Gastrocnemius medialis (tissue), 4 donors: ENCODE measurements at regions not wholly inside any gene's neighbourhood (a gene's known extent, or its start where the extent isn't known, plus 50 kb on each side); places are given as distances from the start of the nearest gene placed in this dataset.

Source experiments
- POLR2A ChIP-seq, 2 donors: fragments of 450-650 bp; IDR thresholded peaks; one replicate each; pipeline ENCODE4 v1.6.1; 2017; ENCODE audit warnings: antibody characterized with exemption in 2 of 2, mild to moderate bottlenecking in 2 of 2, moderate library complexity in 2 of 2
- TF ChIP-seq, protein P1 (sequence below), 5 experiments: fragments of 450-650 bp in 3 of 5; fragments of 200-600 bp in 2 of 5; sonication (generic) in 2 of 5; IDR thresholded peaks in 4 of 5; conservative IDR thresholded peaks in 1 of 5; 1 replicate in 4 of 5; 2 replicates in 1 of 5; pipeline ENCODE4 v1.5.1; 2016 to 2019; ENCODE audit warnings: antibody characterized with exemption in 5 of 5, mild to moderate bottlenecking in 3 of 5, moderate library complexity in 3 of 5

DNA sequence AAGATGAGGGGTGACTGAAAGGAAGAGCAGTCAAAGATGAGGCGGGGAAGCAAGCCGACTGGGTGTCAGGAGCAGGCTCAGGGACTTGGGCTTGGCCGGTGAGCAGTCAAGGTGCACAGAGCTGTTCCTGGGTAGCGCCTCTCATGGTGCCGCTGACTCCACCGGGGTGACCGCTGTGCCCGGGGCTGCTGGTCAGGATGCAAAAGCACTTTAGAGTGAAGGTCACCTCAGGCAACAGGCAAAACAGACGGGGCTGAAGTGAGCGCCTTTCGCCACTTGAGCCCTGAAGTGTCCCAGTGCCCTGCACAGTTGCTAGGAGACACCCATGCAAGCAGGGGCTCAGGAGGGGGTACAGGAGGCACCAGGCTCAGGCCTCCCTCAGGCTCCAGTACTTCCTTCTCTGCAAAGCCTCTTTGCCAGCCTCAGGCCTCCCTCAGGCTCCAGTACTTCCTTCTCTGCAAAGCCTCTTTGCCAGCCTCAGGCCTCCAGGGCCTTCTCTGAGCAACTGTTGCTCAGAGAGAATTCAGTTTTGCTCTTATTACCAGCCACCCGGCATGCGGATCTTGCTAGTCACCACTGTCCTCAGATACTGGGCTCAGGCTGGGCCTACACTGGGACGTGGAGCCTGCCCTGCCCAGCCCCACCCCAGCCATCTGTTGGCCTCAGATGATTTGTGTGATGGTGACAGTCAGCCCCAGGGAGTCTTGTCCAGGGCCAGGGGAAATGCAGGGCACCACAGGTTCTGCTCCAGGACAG lies 99.7 kb upstream of the IRF2BP2 start:
- TF ChIP-seq, protein P1, sequence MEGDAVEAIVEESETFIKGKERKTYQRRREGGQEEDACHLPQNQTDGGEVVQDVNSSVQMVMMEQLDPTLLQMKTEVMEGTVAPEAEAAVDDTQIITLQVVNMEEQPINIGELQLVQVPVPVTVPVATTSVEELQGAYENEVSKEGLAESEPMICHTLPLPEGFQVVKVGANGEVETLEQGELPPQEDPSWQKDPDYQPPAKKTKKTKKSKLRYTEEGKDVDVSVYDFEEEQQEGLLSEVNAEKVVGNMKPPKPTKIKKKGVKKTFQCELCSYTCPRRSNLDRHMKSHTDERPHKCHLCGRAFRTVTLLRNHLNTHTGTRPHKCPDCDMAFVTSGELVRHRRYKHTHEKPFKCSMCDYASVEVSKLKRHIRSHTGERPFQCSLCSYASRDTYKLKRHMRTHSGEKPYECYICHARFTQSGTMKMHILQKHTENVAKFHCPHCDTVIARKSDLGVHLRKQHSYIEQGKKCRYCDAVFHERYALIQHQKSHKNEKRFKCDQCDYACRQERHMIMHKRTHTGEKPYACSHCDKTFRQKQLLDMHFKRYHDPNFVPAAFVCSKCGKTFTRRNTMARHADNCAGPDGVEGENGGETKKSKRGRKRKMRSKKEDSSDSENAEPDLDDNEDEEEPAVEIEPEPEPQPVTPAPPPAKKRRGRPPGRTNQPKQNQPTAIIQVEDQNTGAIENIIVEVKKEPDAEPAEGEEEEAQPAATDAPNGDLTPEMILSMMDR (IDR thresholded peaks at IDR 0.05 in 4 of 5, conservative IDR thresholded peaks at IDR 0.05 in 1 of 5), result no peak
- TF ChIP-seq POLR2A (IDR thresholded peaks at IDR 0.05), result no peak
